Breast epithelium (tissue), 3 donors: ENCODE measurements at regions not wholly inside any gene's neighbourhood (a gene's known extent, or its start where the extent isn't known, plus 50 kb on each side); places are given as distances from the start of the nearest gene placed in this dataset.
"Not testable (repeated sequence)": the region's sequence is repeated elsewhere in the genome, so short reads cannot be mapped to it uniquely, and the experiment has no call there.

Experiments
- POLR2AphosphoS5 ChIP-seq, 3 donors: sonication (generic); formaldehyde crosslinking; IDR thresholded peaks; one replicate each; pipeline ENCODE4 v1.6.1; 2017; ENCODE audit warnings: antibody characterized with exemption in 3 of 3
- TF ChIP-seq, protein P1 (sequence below), 3 donors: fragments of 450-650 bp; IDR thresholded peaks; one replicate each; pipeline ENCODE4 v1.5.1; 2016 to 2017; ENCODE audit warnings: antibody characterized with exemption in 3 of 3, mild to moderate bottlenecking in 3 of 3, moderate library complexity in 3 of 3

DNA sequence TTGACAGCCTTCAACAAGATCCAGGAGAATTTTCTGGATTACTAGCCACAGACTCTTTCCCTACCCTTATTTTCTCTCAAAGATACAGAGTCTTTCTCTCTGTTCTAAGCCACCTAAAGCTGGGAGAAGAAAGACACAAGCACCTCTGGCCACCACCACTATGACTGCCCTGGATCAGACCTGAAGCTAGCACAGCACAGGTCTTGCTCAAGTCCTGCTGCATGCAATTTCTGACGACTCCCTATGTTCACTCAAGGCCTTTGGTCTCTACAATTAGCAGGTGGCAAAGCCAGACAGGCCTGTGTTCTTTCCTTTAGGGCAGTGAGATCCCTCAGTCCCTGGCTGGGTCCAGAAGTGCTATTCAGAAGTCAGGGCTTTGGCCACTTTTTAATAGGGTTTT, 1614.5 kb downstream of the SPATA31A7 start:
- TF ChIP-seq, protein P1, sequence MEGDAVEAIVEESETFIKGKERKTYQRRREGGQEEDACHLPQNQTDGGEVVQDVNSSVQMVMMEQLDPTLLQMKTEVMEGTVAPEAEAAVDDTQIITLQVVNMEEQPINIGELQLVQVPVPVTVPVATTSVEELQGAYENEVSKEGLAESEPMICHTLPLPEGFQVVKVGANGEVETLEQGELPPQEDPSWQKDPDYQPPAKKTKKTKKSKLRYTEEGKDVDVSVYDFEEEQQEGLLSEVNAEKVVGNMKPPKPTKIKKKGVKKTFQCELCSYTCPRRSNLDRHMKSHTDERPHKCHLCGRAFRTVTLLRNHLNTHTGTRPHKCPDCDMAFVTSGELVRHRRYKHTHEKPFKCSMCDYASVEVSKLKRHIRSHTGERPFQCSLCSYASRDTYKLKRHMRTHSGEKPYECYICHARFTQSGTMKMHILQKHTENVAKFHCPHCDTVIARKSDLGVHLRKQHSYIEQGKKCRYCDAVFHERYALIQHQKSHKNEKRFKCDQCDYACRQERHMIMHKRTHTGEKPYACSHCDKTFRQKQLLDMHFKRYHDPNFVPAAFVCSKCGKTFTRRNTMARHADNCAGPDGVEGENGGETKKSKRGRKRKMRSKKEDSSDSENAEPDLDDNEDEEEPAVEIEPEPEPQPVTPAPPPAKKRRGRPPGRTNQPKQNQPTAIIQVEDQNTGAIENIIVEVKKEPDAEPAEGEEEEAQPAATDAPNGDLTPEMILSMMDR (IDR thresholded peaks at IDR 0.05) = not testable (repeated sequence)
- not testable (repeated sequence) for TF ChIP-seq POLR2AphosphoS5 (IDR thresholded peaks at IDR 0.05)
